Thyroid gland (tissue), 4 donors: ENCODE measurements at regions not wholly inside any gene's neighbourhood (a gene's known extent, or its start where the extent isn't known, plus 50 kb on each side); places are given as distances from the start of the nearest gene placed in this dataset.

Experiments
- CTCF ChIP-seq, 6 experiments: fragments of 200-600 bp in 3 of 6; fragments of 450-650 bp in 3 of 6; sonication (generic) in 3 of 6; IDR thresholded peaks; one replicate each; pipeline ENCODE4 v1.5.1; 2016 to 2019; ENCODE audit warnings: antibody characterized with exemption in 6 of 6, mild to moderate bottlenecking in 2 of 6, inconsistent platforms in 1 of 6, moderate library complexity in 1 of 6
- POLR2A ChIP-seq, 2 donors: fragments of 450-650 bp; IDR thresholded peaks; one replicate each; pipeline ENCODE4 v1.6.1; 2017; ENCODE audit warnings: antibody characterized with exemption in 2 of 2, mild to moderate bottlenecking in 2 of 2, moderate library complexity in 1 of 2

GRCh38 chr5:13505326-13505725, 439.2 kb downstream of the DNAH5 start:
- TF ChIP-seq CTCF (IDR thresholded peaks at IDR 0.05), result no peak
- no peak for TF ChIP-seq POLR2A (IDR thresholded peaks at IDR 0.05)
